ENCODE measurements at regions not wholly inside any gene's neighbourhood (a gene's known extent, or its start where the extent isn't known, plus 50 kb on each side); places are given as distances from the start of the nearest gene placed in this dataset.

GRCh38 chr3:177676148-177676547 lies 478.9 kb upstream of the TBL1XR1 start:
- H4K20me1 ChIP-seq (ENCODE audit: control insufficient read depth, insufficient read depth, low read depth, low read length), result no peaks in the 10 kb centered on the region
- no peaks in the 10 kb centered on the region for H3K9me3 ChIP-seq (ENCODE audit: control insufficient read depth, insufficient read depth, low read length)
- H3K36me3 ChIP-seq (ENCODE audit: control insufficient read depth, low read length), result no peaks in the 10 kb centered on the region
- no peak overlapping the region for H3K4me3 ChIP-seq (ENCODE audit: low read length)
- no peaks in the 10 kb centered on the region for H3K9me2 ChIP-seq (replicated peaks; ENCODE audit: control insufficient read depth, low read length)
- H3F3A ChIP-seq (ENCODE audit: control insufficient read depth, insufficient read depth), result no peaks in the 10 kb centered on the region
- no peak for TF ChIP-seq EZH2phosphoT487 (IDR thresholded peaks at IDR 0.05; ENCODE audit: borderline replicate concordance, low read length)
- TF ChIP-seq CTCF (IDR thresholded peaks at IDR 0.05; ENCODE audit: low read depth, low read length, poor library complexity, severe bottlenecking), result no peak
- no peaks in the 10 kb centered on the region for H3K27me3 ChIP-seq (ENCODE audit: control insufficient read depth, low read length)
- no peak overlapping the region for H3K27ac ChIP-seq (ENCODE audit: low read depth, low read length)
- no peaks in the 10 kb centered on the region for H3K4me1 ChIP-seq (ENCODE audit: control insufficient read depth, low read length)
- no peak overlapping the region for H3K4me2 ChIP-seq (ENCODE audit: low read length)
- no peaks in the 10 kb centered on the region for H3K79me2 ChIP-seq (ENCODE audit: control insufficient read depth, low read length)

GRCh38 chr3:177676947-177677587 lies 479.8 kb upstream of the TBL1XR1 start:
- H3K36me3 ChIP-seq (ENCODE audit: control insufficient read depth, low read length), result no peaks in the 10 kb centered on the region
- no peaks in the 10 kb centered on the region for H3K27me3 ChIP-seq (ENCODE audit: control insufficient read depth, low read length)
- no peak overlapping the region for H3K27ac ChIP-seq (ENCODE audit: low read depth, low read length)
- H3F3A ChIP-seq (ENCODE audit: control insufficient read depth, insufficient read depth), result no peaks in the 10 kb centered on the region
- no peak overlapping the region for H3K4me2 ChIP-seq (ENCODE audit: low read length)
- no peak overlapping the region for H3K4me3 ChIP-seq (ENCODE audit: low read length)
- H3K4me1 ChIP-seq (ENCODE audit: control insufficient read depth, low read length), result no peaks in the 10 kb centered on the region
- TF ChIP-seq EZH2phosphoT487 (IDR thresholded peaks at IDR 0.05; ENCODE audit: borderline replicate concordance, low read length), result no peak
- no peak for TF ChIP-seq CTCF (IDR thresholded peaks at IDR 0.05; ENCODE audit: low read depth, low read length, poor library complexity, severe bottlenecking)
- no peaks in the 10 kb centered on the region for H3K9me2 ChIP-seq (replicated peaks; ENCODE audit: control insufficient read depth, low read length)
- no peaks in the 10 kb centered on the region for H3K9me3 ChIP-seq (ENCODE audit: control insufficient read depth, insufficient read depth, low read length)
- no peaks in the 10 kb centered on the region for H3K79me2 ChIP-seq (ENCODE audit: control insufficient read depth, low read length)
- no peaks in the 10 kb centered on the region for H4K20me1 ChIP-seq (ENCODE audit: control insufficient read depth, insufficient read depth, low read depth, low read length)

GRCh38 chr3:177679568-177680471 lies 482.5 kb upstream of the TBL1XR1 start:
- no peak overlapping the region for H3K4me2 ChIP-seq (ENCODE audit: low read length)
- no peak overlapping the region for H3K4me3 ChIP-seq (ENCODE audit: low read length)
- no peaks in the 10 kb centered on the region for H4K20me1 ChIP-seq (ENCODE audit: control insufficient read depth, insufficient read depth, low read depth, low read length)
- no peaks in the 10 kb centered on the region for H3F3A ChIP-seq (ENCODE audit: control insufficient read depth, insufficient read depth)
- no peaks in the 10 kb centered on the region for H3K9me2 ChIP-seq (replicated peaks; ENCODE audit: control insufficient read depth, low read length)
- no peaks in the 10 kb centered on the region for H3K9me3 ChIP-seq (ENCODE audit: control insufficient read depth, insufficient read depth, low read length)
- no peak for TF ChIP-seq CTCF (IDR thresholded peaks at IDR 0.05; ENCODE audit: low read depth, low read length, poor library complexity, severe bottlenecking)
- no peak for TF ChIP-seq EZH2phosphoT487 (IDR thresholded peaks at IDR 0.05; ENCODE audit: borderline replicate concordance, low read length)
- H3K27ac ChIP-seq (ENCODE audit: low read depth, low read length), result no peak overlapping the region
- no peaks in the 10 kb centered on the region for H3K79me2 ChIP-seq (ENCODE audit: control insufficient read depth, low read length)
- H3K4me1 ChIP-seq (ENCODE audit: control insufficient read depth, low read length), result no peaks in the 10 kb centered on the region
- H3K27me3 ChIP-seq (ENCODE audit: control insufficient read depth, low read length), result no peaks in the 10 kb centered on the region
- no peaks in the 10 kb centered on the region for H3K36me3 ChIP-seq (ENCODE audit: control insufficient read depth, low read length)
